ENCODE measurements at regions not wholly inside any gene's neighbourhood (a gene's known extent, or its start where the extent isn't known, plus 50 kb on each side); places are given as distances from the start of the nearest gene placed in this dataset.

GRCh38 chr6:11486959-11487358 lies 50.6 kb upstream of the TMEM170B start:
- H3K4me2 ChIP-seq (ENCODE audit: low read depth, low read length) = no peak overlapping the region
- H3K9me3 ChIP-seq (replicated peaks; ENCODE audit: insufficient read depth, low read length) = no peaks in the 10 kb centered on the region
- H3K4me3 ChIP-seq (ENCODE audit: low read length) = no peak overlapping the region
- DNase-seq = no peak
- no peak overlapping the region for H3K27ac ChIP-seq (ENCODE audit: low read length)
- H2AFZ ChIP-seq (ENCODE audit: low read length) = no peak overlapping the region
- H3K79me2 ChIP-seq (ENCODE audit: low read length) = no peaks in the 10 kb centered on the region
- no peaks in the 10 kb centered on the region for H3F3A ChIP-seq (ENCODE audit: insufficient read depth, low read length)
- TF ChIP-seq EZH2phosphoT487 (IDR thresholded peaks at IDR 0.05; ENCODE audit: low read length) = no peak
- no peak for TF ChIP-seq CTCF (IDR thresholded peaks at IDR 0.05; ENCODE audit: low read length)
- no peak for TF ChIP-seq EZH2 (optimal IDR thresholded peaks at IDR 0.05; ENCODE audit: low read depth, low read length)
- H3K9ac ChIP-seq (ENCODE audit: low read length) = no peak overlapping the region
- no peaks in the 10 kb centered on the region for H4K20me1 ChIP-seq (ENCODE audit: insufficient read depth, low read length)
- no peaks in the 10 kb centered on the region for H3K9me2 ChIP-seq (replicated peaks; ENCODE audit: insufficient read depth, low read length)
- no peaks in the 10 kb centered on the region for H3K27me3 ChIP-seq (replicated peaks; ENCODE audit: insufficient read depth, low read length)
- no peaks in the 10 kb centered on the region for H3K36me3 ChIP-seq (replicated peaks; ENCODE audit: insufficient read depth, low read length)
- H3K4me1 ChIP-seq (ENCODE audit: low read length) = no peaks in the 10 kb centered on the region

GRCh38 chr6:11486486-11486885 lies 51.1 kb upstream of the TMEM170B start:
- Histone ChIP-seq H3K4me3 (ENCODE audit: low read length) (no peak overlapping the region), H3K4me2 (ENCODE audit: low read depth, low read length) (no peak overlapping the region), H3K79me2 (ENCODE audit: low read length) (no peaks in the 10 kb centered on the region), H3K4me1 (ENCODE audit: low read length) (no peaks in the 10 kb centered on the region), H3K9ac (ENCODE audit: low read length) (no peak overlapping the region), H3K27me3 (replicated peaks; ENCODE audit: insufficient read depth, low read length) (no peaks in the 10 kb centered on the region), H3K9me3 (replicated peaks; ENCODE audit: insufficient read depth, low read length) (no peaks in the 10 kb centered on the region), H3K36me3 (replicated peaks; ENCODE audit: insufficient read depth, low read length) (no peaks in the 10 kb centered on the region), H3F3A (ENCODE audit: insufficient read depth, low read length) (no peaks in the 10 kb centered on the region), H3K9me2 (replicated peaks; ENCODE audit: insufficient read depth, low read length) (no peaks in the 10 kb centered on the region), H2AFZ (ENCODE audit: low read length) (no peak overlapping the region), H4K20me1 (ENCODE audit: insufficient read depth, low read length) (no peaks in the 10 kb centered on the region), H3K27ac (ENCODE audit: low read length) (no peak overlapping the region)
- TF ChIP-seq EZH2phosphoT487 (IDR thresholded peaks at IDR 0.05; ENCODE audit: low read length) (no peak), EZH2 (optimal IDR thresholded peaks at IDR 0.05; ENCODE audit: low read depth, low read length) (no peak), CTCF (IDR thresholded peaks at IDR 0.05; ENCODE audit: low read length) (no peak)
- no peak for DNase-seq

- no peaks in the 10 kb centered on the region for H3K9me2 ChIP-seq (replicated peaks; ENCODE audit: insufficient read depth, low read length)
- no peaks in the 10 kb centered on the region for H3K79me2 ChIP-seq (ENCODE audit: low read length)
- H4K20me1 ChIP-seq (ENCODE audit: insufficient read depth, low read length) = no peaks in the 10 kb centered on the region
- H3K27ac ChIP-seq (ENCODE audit: low read length) = no peak overlapping the region
- H2AFZ ChIP-seq (ENCODE audit: low read length) = no peak overlapping the region
- no peak overlapping the region for H3K4me2 ChIP-seq (ENCODE audit: low read depth, low read length)
- H3K36me3 ChIP-seq (replicated peaks; ENCODE audit: insufficient read depth, low read length) = no peaks in the 10 kb centered on the region
- DNase-seq = no peak
- H3K9me3 ChIP-seq (replicated peaks; ENCODE audit: insufficient read depth, low read length) = no peaks in the 10 kb centered on the region
- no peaks in the 10 kb centered on the region for H3K27me3 ChIP-seq (replicated peaks; ENCODE audit: insufficient read depth, low read length)
- no peak overlapping the region for H3K9ac ChIP-seq (ENCODE audit: low read length)
- no peaks in the 10 kb centered on the region for H3K4me1 ChIP-seq (ENCODE audit: low read length)
- no peaks in the 10 kb centered on the region for H3F3A ChIP-seq (ENCODE audit: insufficient read depth, low read length)
- TF ChIP-seq EZH2 (optimal IDR thresholded peaks at IDR 0.05; ENCODE audit: low read depth, low read length) (no peak), EZH2phosphoT487 (IDR thresholded peaks at IDR 0.05; ENCODE audit: low read length) (no peak), CTCF (IDR thresholded peaks at IDR 0.05; ENCODE audit: low read length) (no peak)
- H3K4me3 ChIP-seq (ENCODE audit: low read length) = no peak overlapping the region
Observed at GRCh38 chr6:11486051-11486450, 51.5 kb upstream of the TMEM170B start.
